HG02759 (cell line): ENCODE measurements at regions not wholly inside any gene's neighbourhood (a gene's known extent, or its start where the extent isn't known, plus 50 kb on each side); places are given as distances from the start of the nearest gene placed in this dataset.

Experiments
- ATAC-seq: cut with Tn5 transposase; IDR thresholded peaks from one replicate; pipeline ENCODE4 v1.9.1; 2021; ENCODE audit warnings: mild to moderate bottlenecking, moderate library complexity; ENCODE audit not compliant: unreplicated experiment

DNA sequence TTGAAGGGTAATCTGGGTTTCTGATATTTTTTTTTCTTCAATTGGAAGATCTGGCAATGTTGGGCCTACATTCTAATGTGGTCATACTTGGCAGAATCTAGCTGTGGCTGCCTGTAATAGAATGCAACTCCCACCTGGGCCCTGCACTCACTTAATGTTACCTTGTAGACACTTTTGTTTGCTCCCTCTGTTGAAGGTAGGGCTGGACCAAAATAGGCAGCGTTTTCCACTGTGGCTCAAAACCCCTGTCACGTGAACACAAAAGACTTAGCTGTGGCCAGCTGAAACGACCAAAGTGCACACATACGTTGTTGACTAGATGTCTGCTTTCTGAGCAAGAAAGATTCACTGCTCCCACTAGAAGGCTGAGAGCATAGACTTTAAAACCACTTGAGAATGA is 117.6 kb upstream of the HMHB1 start:
- ATAC-seq, result no peak

GRCh38 chr5:143693651-143694252 is 118.2 kb upstream of the HMHB1 start:
- no peak for ATAC-seq

DNA sequence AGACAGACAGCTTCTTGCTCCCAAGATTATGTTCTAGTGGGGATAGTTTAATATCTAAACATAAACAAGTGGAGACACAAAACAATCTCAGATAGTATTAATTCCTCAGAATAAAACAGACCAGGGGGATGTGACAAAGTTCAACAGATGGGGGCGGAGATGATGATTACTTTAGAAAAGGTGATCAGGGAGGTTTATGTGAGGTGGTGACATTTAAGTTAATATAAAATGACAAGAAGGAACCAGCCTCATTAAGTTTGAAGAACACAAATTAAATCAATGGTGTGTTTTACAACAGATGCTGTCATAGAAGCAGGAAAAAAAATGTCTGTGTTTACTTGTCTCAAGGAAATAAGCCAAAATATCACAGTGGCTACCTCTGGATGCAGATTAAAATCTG is 119.6 kb upstream of the HMHB1 start:
- ATAC-seq, result no peak

- ATAC-seq, result no peak
These were observed 120.0 kb upstream of the HMHB1 start for GRCh38 chr5:143691945-143692290.

- no peak for ATAC-seq
These were observed 120.5 kb upstream of the HMHB1 start for GRCh38 chr5:143691287-143691944.

GRCh38 chr5:143687604-143688003 is 124.4 kb upstream of the HMHB1 start:
- no peak for ATAC-seq

- ATAC-seq, result no peak
These were observed 126.6 kb upstream of the HMHB1 start for GRCh38 chr5:143685246-143685815.

GRCh38 chr5:143683459-143683858 is 128.5 kb upstream of the HMHB1 start:
- ATAC-seq, result no peak

GRCh38 chr5:143682929-143683386 is 129.0 kb upstream of the HMHB1 start:
- no peak for ATAC-seq

- ATAC-seq, result no peak
These were observed 129.6 kb upstream of the HMHB1 start for GRCh38 chr5:143682246-143682905.

- ATAC-seq, result no peak
These were observed 131.2 kb upstream of the HMHB1 start for GRCh38 chr5:143680672-143681259.

DNA sequence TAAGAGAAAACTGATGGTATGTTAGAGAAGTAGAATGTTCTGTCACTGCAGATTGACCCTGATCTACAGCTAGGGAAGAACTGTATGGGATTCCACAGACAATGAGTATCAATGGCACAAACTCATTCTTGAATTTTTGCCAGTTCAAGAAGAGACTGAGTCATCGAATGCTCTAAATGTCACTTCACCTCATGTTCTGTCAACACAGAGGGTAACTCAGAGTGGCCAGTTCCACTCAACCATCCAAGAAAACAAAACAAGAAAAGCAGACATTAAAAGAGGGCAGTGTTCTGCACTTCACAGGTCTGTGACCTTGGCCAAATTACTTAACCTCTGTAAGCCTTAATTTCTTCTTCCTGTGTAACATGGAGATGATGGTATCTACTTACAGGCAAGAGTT is 132.2 kb upstream of the HMHB1 start:
- ATAC-seq, result no peak

DNA sequence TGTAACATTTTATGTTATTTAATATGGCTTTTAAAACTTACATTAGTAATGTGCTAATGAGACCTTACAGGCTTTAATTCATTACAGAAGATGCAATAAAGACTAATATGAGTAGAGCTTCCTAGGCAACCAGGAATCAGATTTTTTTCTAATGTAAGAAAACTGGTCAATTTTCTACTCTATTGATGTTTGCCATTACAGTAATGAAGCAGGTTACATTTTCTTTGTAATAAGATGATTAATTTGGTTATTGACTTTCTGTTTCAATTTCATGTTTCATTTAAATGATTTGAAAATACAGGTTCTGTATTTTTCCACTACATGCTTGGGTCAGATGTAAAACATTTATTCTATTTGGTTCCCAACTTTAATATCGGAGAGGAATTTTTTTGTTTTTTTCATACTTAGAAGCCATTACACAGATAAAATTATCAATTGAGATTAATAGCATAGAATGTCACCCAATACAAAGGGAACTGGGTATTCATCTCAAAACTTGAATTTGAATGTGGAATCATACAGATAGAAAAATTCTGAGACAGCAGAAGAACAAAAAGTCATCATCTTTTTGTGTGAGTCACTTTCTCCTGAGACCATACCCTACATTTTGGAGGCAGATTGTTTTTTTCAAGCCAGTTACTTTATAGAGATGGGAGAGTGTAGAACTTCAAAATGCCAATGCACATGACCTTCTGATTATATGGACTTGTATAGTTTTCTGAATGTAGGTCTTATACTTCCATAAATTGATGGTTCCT is 133.6 kb upstream of the HMHB1 start:
- no peak for ATAC-seq

DNA sequence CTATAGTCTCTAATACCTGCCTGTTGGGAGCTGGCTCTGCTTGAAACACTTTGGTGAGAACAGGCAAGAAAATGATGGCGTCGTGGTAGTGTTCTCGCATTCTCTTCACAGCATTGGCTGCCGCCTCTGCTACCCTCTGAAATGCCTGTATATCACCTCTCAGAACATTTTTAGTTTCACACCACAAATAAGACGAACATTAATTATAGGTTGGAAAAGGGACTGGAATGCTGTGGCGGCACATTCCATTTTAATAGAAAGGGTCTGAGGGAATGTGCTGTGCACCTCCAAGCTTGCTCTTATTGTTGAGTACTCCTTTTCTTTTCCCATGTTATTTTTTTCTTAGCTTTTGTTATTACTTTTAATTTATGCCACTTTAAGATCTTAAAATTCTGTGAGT is 134.6 kb upstream of the HMHB1 start:
- ATAC-seq, result no peak

DNA sequence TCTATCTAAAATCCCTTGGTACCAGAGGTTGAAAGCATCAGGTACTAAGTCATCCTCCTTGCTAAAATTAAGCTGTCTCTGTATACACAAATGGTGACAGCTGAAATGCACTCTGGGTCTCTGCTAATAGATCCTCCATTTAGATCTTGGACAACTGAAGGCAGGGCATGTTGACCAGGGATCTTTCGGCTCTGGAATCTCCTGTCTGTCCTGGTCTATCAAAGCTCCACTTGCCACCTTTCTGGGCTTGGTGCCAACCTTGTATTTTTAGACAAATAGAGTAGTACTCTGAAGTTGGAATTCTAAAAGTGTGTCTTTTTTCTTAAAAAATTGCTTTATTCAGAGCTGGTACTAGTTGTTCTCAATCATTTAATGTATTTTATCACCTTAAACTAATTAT is 135.2 kb upstream of the HMHB1 start:
- ATAC-seq, result no peak

DNA sequence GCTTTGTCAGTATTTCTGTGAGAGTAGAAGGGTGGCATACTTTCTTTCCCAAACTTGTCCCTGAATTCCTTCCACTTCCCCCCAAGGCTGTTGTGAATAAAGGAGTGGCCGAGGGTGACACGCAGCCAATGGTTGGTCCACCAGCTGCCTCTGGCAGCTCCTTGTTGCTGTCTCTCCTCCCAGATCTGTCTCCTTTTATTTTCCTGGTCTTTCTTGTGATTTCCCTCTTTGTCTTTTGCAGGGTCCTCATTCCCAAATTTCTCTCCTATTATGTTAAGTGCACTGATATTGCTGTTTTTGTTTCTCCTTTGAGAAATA is 137.5 kb upstream of the HMHB1 start:
- ATAC-seq, result no peak

- ATAC-seq, result no peak
These were observed 138.1 kb upstream of the HMHB1 start for GRCh38 chr5:143673676-143674468.

DNA sequence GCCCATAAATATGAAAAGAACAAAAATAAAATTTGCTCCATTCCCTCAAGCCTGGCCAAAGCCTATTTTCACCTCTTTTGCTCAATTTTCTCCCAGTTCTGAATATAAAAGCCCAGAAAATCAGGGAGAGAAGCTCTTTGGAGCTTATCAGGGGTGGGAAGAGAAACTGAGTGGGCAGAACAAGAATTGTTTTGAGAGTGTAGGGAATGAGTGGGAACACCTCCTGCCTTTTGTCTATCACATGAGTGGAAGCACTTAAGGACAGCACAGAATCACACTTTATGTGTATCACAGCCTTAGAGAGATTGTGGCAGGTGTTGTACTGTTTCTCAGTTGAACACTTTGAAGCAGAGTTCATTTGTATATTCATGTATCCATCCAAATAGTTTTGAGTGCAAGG is 139.2 kb upstream of the HMHB1 start:
- ATAC-seq, result no peak

DNA sequence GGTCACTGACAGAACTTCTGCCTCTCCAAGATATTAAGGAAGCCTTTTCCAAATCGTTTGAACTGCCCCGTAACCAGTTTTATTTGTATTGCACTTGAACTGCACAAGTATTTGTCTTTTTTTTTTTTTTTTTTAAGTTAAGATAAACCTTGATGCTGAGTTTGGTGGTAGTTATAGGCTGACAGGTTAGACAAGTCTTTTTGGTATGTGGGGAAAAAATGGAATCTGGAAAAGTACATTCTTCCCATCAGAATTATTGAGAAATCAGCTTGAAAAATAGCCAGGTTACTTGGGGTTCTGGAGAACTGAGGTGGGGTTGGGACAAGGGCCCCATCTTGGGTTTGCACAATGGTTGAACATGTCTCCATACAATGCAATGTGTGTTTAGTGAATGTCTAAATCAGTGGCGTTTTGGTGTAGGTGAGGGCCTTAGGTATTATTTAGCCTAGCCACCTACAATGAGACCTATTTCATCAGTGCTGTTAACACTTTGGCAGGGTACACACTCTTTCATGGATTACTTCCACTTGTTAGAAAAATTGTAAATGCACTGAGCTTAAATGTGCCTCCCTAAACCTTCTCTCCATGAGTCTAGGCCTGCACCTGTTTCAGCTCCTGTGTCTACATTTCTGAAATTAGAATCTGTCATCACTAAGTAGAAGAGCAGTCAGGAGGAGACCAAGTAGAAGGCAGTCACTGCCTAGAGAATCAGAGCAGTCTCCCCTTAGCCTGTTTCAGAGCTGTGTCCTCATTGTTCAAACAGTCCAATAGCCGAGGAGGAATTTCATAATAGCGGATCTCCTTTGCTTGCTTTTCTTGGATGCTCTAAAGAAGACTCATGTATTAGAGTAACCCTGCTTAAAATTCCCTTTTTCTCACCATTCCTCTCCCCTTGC is 140.0 kb upstream of the HMHB1 start:
- no peak for ATAC-seq
